Fibroblast of skin of left biceps (primary cell): ENCODE measurements at regions not wholly inside any gene's neighbourhood (a gene's known extent, or its start where the extent isn't known, plus 50 kb on each side); places are given as distances from the start of the nearest gene placed in this dataset.

Experiments used
- DNase-seq, 2 experiments: peaks; one replicate each; pipeline ENCODE4 v3.0.0-alpha.2; 2013; ENCODE audit warnings: low read depth in 2 of 2

DNA sequence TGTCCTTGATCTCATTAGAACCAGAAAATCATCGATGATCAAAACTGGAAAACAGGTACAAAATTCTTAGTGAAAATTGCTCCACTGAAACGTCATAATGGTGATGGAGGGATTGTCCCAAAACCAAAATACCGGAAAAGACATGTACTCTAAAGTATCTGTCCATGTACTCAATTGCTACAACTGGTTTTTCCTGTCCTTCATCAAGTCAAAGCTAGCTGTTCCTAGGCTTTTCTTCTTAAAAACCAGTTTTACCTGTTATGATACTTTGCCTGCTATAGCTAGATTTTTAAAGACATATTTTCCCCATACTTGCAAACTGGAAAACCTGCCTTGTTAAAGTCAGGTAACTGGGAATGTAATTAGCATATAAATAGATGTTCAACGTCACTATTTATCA lies 50.5 kb upstream of the LRRC1 start:
- DNase-seq, result no peak

DNA sequence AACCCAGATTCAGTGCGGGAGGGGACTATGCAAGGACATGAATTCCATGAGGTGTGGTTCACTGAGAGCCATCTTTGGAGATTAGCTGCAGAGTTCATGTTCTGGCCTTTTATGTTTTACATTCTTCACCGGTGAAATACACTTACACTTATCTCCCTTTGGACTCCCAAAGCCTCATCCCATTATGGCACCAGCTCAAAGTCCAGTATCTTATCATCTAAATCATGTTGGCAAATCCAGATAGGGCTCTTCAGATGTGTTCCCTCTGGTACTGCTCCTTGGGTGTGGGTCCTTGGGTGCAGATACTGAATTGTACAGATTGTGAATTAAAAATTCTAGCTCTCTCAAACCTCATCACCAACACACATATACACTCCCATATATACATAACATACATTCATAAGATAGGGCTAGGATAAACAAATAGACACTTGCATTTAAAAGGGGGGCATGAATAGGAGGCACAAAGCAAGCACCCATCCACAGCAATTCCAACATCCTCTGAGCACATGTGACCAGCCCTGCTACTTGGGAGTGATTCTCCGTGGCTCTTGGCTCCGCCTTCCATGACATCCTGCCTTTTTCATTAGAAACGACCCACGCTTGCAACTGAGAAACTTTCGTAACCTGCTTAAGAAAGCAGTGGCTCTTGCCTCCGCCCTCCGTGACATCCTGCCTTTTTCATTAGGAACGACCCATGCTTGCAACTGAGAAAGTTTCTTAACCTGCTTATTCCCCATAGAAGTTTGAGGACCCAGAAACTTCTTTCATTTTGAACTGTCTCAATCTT lies 53.6 kb upstream of the LRRC1 start:
- no peak for DNase-seq

DNA sequence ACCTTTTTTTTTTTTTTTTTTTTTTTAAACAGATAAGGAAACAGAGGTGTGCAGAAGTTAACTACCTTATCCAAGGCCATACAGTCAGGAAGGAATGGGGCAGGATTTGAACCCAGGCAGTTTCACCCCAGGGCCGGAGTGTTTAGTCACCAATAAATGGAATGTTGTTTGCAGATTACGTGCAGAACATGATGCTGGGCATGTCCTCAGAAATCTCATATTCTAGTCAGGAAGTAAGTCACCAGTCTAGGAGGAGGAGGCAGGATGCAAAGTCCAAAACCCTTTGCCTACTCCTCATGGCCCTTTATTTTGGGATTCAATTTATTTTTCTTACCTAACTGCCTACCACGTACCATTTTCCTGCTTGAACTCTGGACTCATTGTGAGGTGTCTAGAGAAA lies 57.1 kb upstream of the LRRC1 start:
- no peak for DNase-seq

- no peak for DNase-seq
Measured at GRCh38 chr6:53735896-53736295, 58.9 kb upstream of the LRRC1 start.

GRCh38 chr6:53734473-53735299 lies 60.1 kb upstream of the LRRC1 start:
- peak in 1 of 2 experiments; percentile 33 for DNase-seq

- no peak for DNase-seq
Measured at GRCh38 chr6:53731866-53732636, 62.8 kb upstream of the LRRC1 start.

- no peak for DNase-seq
Measured at GRCh38 chr6:53730767-53731166, 64.0 kb upstream of the LRRC1 start.

- DNase-seq, result no peak
Measured at GRCh38 chr6:53728570-53729194, 63.1 kb upstream of the KLHL31 start.

DNA sequence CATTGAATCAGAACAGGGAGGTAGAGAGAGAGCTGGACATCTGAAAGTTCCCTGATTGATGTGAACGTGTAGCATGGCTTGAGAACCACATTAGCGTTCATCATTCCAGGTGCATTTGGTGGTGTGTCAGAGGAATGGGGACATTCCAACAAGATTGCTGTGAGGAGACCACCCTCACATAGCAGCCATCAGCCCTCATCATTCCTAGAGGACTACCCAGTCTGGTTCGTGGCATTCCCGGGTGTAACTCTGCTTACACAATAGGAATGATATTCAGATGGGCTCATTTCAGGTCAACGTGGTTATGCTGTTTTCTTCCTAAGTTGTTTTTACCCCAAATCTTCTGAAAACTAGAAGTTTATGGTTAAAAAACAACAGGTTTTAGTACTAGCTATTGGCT lies 62.2 kb upstream of the KLHL31 start:
- no peak for DNase-seq

DNA sequence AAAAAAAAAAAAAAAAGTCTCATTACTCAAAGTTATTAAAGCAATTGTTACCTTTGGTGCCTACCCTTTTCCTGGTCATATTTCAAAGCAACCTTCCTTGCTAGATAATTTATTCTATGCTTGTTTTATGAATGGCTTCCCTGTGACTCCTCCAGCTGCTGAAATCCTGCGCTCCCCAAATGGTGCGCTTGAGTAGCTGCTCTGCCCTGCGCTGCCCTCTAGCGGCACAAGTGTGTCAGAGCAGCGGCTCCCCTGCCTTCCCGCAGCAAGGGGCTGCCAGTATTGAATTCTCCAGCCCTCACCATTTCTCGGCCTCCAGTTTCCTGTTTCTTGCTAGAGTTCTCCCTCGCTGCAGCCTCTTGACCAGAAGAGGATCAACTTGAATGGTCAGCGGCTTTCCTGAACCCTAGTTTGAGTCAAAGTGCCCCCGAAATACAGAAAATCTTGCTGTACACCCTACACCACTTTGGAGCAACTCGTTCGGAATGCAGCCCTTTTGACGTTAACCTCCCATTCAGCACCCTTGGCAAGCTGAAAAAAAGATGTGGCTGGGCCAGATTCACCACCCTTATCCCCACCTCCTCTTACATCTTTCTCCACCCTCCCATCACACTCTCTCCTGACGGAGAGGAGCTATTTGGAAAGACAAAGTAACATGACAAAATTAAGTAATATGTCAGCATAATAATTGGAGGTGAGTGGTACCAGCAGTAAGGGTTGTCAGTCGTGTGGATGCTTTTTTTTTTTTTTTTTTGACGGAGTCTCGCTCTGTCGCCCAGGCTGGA lies 60.4 kb upstream of the KLHL31 start:
- DNase-seq, result peak; percentile 25 to 31

DNA sequence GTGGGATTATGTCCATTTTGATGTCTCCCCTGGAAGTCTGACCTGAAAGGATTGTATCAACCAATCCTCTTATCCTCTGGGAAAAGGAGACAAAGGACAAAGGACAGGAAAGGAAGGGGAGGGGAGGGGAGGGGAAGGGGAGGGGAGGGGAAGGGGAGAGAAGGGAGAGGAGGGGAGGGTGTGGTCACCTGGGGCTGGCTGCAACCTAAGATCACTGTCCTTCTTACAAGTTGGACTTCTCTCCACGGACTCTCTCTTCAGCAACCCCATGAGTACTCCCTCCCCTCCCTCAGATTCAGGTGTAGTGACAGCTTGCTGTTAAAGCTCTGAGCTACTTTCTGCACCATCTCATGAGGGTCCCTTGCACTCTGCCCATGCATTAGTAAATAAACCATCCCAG lies 58.9 kb upstream of the KLHL31 start:
- DNase-seq, result no peak

- no peak for DNase-seq
Measured at GRCh38 chr6:53723331-53723730, 57.8 kb upstream of the KLHL31 start.

DNA sequence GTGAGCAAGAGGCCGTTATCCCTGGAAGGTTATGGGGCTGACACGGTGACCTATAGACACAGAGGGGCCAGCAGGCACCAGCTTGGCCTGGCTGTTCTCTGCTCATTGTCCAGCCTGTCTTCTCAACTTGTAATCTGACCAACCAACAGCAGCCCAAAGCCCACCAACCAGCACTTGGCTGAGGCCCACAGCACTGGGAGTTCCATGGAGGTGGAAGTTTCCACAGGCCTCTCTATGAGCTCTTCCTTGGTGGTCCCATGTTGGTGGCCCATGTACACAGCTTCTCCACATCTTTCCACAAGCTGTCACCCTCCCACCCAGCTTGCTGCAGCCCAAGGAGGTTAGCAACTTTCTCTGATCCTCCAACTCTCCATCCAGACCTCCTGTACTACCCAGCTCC lies 56.2 kb upstream of the KLHL31 start:
- DNase-seq, result no peak

GRCh38 chr6:53718597-53719460 lies 53.3 kb upstream of the KLHL31 start:
- no peak for DNase-seq

GRCh38 chr6:53717566-53717965 lies 52.0 kb upstream of the KLHL31 start:
- no peak for DNase-seq

GRCh38 chr6:53715434-53715833 lies 49.9 kb upstream of the KLHL31 start:
- no peak for DNase-seq
